ENCODE measurements at regions not wholly inside any gene's neighbourhood (a gene's known extent, or its start where the extent isn't known, plus 50 kb on each side); places are given as distances from the start of the nearest gene placed in this dataset.
A peak's percentile ranks its signal among the peaks of the same experiment; 100 is the strongest.

DNA sequence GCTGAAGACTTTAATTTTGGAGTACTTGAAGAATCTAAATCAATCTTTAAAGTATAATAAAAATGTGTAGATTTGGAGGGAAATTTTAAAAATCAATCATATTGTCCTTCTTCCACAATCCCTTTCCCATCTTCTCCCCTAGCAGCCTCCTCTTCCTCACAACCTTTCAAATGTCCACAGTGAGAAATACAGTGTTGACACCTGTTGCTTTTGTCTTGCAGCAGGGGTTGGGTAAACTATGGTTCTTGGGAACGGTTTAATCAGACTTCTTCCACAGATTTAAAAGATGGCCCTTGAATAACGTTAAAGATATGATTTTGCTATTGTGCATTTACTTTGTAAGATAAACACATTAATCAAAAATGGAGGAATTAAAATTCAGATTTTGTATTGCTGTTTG is 113.8 kb upstream of the SLC1A4 start:
- in situ Hi-C loops (cut with MboI) = loop anchor here (10.0 to 25.0 kb wide), 3 partner anchors 281 to 838 kb away; no protein-coding TSS in a partner anchor
- Histone ChIP-seq H3K36me3 (ENCODE audit: low read depth) (no peaks in the 10 kb centered on the region), H3K9me2 (ENCODE audit: insufficient read depth) (no peaks in the 10 kb centered on the region), H3F3A (ENCODE audit: insufficient read depth) (peaks cover 34% of the 10 kb centered on the region), H4K20me1 (ENCODE audit: insufficient read depth) (no peaks in the 10 kb centered on the region), H2AFZ (no peak overlapping the region), H3K9ac (no peak overlapping the region), H3K9me3 (ENCODE audit: low read depth) (no peaks in the 10 kb centered on the region), H3K4me2 (ENCODE audit: unreplicated experiment) (no peak overlapping the region), H3K27me3 (replicated peaks; ENCODE audit: insufficient read depth) (no peaks in the 10 kb centered on the region), H3K4me3 (no peak overlapping the region), H3K27ac (no peak overlapping the region), H3K79me2 (ENCODE audit: insufficient read depth) (no peaks in the 10 kb centered on the region), H3K4me1 (ENCODE audit: insufficient read depth) (peaks cover 15% of the 10 kb centered on the region)
- TF ChIP-seq EZH2phosphoT487 (IDR thresholded peaks at IDR 0.05; ENCODE audit: insufficient read depth, low read depth) (no peak), EZH2 (IDR thresholded peaks at IDR 0.05; ENCODE audit: insufficient read depth, poor library complexity, severe bottlenecking) (no peak)
- 45 to 69% methylated on average over 2 of the region's 2 CpGs for WGBS, 2 experiments (ENCODE audit: low coverage in 1 of 2, low lambda C conversion rate in 2 of 2, missing lambda C conversion rate in 2 of 2)
- DNase-seq = no peak

DNA sequence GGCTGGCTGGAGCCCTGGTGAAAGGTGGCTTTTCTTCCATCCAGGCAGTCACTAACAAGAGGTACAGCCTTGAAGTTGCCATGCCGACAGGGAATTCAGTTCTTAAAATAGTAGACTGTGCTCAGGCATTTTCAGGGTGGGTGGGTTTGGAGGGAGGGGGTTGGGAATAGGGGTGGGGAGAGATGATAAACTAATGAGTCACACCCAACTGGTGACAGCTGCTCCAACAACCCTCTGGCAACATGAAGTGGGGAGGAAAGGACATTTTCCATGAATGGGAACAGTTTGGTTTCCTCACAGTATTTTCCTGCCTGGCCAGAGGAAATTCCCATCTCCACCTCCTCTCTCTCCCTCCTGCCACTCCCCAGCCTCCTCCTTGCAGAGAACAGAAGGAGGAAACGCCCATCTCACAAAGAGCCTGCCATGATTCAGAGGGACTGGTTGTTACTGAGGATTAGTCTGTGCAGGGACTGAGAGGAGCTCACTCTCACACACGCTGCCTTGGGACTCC is 113.0 kb upstream of the SLC1A4 start:
- DNase-seq = peak; percentile 93
- 0 out of 2 replicates have a peak overlapping the region, but pooled peaks have one; percentile 5 for H3K9ac ChIP-seq
- TF ChIP-seq EZH2phosphoT487 (IDR thresholded peaks at IDR 0.05; ENCODE audit: insufficient read depth, low read depth) = no peak
- no peak for TF ChIP-seq EZH2 (IDR thresholded peaks at IDR 0.05; ENCODE audit: insufficient read depth, poor library complexity, severe bottlenecking)
- H3K36me3 ChIP-seq (ENCODE audit: low read depth) = no peaks in the 10 kb centered on the region
- H3K9me3 ChIP-seq (ENCODE audit: low read depth) = no peaks in the 10 kb centered on the region
- H3K4me3 ChIP-seq = no peak overlapping the region; the same call in 1 of the 2 replicates
- H3K4me1 ChIP-seq (ENCODE audit: insufficient read depth) = peaks cover 15% of the 10 kb centered on the region
- H3K27me3 ChIP-seq (replicated peaks; ENCODE audit: insufficient read depth) = no peaks in the 10 kb centered on the region
- peaks cover 34% of the 10 kb centered on the region for H3F3A ChIP-seq (ENCODE audit: insufficient read depth)
- no peaks in the 10 kb centered on the region for H3K79me2 ChIP-seq (ENCODE audit: insufficient read depth)
- H2AFZ ChIP-seq = peak overlapping the region; percentile 1; the same call in 1 of the 2 replicates
- peak overlapping the region; percentile 54 for H3K4me2 ChIP-seq (ENCODE audit: unreplicated experiment)
- H3K27ac ChIP-seq = peak overlapping the region; percentile 32
- no peaks in the 10 kb centered on the region for H3K9me2 ChIP-seq (ENCODE audit: insufficient read depth)
- 0 to 5% methylated on average over 3 of the region's 3 CpGs for WGBS, 2 experiments (ENCODE audit: low coverage in 1 of 2, low lambda C conversion rate in 2 of 2, missing lambda C conversion rate in 2 of 2)
- in situ Hi-C loops (cut with MboI) = loop anchor here (10.0 to 25.0 kb wide), 3 partner anchors 281 to 839 kb away; no protein-coding TSS in a partner anchor
- H4K20me1 ChIP-seq (ENCODE audit: insufficient read depth) = no peaks in the 10 kb centered on the region

DNA sequence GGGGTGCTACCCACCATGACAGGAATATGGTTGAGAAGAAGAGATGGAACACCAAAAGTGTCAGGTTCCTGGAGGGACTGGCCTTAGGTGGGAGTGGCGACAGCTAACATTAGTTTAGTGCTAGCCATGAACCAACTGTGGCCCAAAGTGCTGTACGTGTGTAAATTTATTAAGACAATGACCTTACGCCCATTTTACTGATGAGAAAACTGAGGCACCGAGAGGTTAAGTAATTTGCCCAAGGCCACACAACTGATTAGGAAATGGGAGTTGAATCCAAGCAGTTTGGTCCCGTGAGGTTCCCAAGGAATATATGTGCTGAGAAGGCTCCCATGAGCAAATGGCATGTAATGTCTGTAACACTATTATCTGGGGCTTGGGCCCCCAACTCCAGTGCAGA is 109.5 kb upstream of the SLC1A4 start:
- Histone ChIP-seq H3K27me3 (replicated peaks; ENCODE audit: insufficient read depth) (no peaks in the 10 kb centered on the region), H3K9ac (no peak overlapping the region), H3K9me2 (ENCODE audit: insufficient read depth) (no peaks in the 10 kb centered on the region), H3K27ac (no peak overlapping the region), H3K4me2 (ENCODE audit: unreplicated experiment) (no peak overlapping the region), H3K36me3 (ENCODE audit: low read depth) (no peaks in the 10 kb centered on the region), H3K4me3 (no peak overlapping the region), H3K79me2 (ENCODE audit: insufficient read depth) (no peaks in the 10 kb centered on the region), H3F3A (ENCODE audit: insufficient read depth) (peaks cover 26% of the 10 kb centered on the region), H2AFZ (no peak overlapping the region), H4K20me1 (ENCODE audit: insufficient read depth) (no peaks in the 10 kb centered on the region), H3K4me1 (ENCODE audit: insufficient read depth) (peaks cover 15% of the 10 kb centered on the region), H3K9me3 (ENCODE audit: low read depth) (no peaks in the 10 kb centered on the region)
- no peak for TF ChIP-seq EZH2phosphoT487 (IDR thresholded peaks at IDR 0.05; ENCODE audit: insufficient read depth, low read depth)
- in situ Hi-C loops (cut with MboI) = loop anchor here (10.0 to 25.0 kb wide), 3 partner anchors 285 to 842 kb away; no protein-coding TSS in a partner anchor
- no peak for DNase-seq
- WGBS, 2 experiments (ENCODE audit: low coverage in 1 of 2, low lambda C conversion rate in 2 of 2, missing lambda C conversion rate in 2 of 2) = 73 to 76% methylated on average over 5 of the region's 5 CpGs

DNA sequence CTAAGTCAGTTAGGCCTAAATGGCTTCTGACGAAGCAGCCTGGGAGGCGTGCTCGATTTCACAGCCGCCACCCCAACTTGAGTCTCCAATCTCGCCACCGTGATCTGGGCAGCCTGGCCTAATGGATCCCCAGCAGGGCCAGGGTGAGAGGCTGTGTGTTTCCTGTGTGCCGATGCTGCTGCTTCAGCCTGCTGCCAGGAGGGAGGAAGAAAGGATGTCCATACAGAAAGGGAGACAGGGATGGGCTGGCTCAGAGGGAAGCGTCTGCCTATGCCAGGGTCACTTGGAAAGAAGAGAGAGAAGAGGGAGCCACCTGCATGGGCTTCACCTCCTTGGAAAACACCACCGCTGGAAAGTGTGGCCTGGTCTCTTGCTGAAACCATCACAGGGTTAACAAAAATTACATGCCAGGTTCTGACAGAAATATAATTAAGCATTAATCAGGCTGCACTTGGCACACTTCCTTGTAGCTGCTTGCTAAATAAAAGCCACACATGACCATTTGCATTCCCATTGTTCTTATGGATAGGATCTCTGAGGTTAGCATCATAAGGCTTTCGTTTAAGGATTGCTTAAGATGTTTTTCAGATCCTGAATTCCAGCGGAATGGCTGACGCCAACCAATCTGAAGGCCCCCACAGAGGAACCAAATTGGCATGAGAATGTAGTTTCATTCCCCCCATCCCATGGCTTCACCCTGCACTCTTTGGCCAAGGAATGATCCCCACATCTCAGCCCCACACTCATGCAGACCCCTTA is 108.8 kb upstream of the SLC1A4 start:
- WGBS, 2 experiments (ENCODE audit: low coverage in 1 of 2, low lambda C conversion rate in 2 of 2, missing lambda C conversion rate in 2 of 2) = 90 to 94% methylated on average over 12 of the region's 12 CpGs
- Histone ChIP-seq H3F3A (ENCODE audit: insufficient read depth) (peaks cover 20% of the 10 kb centered on the region; the same call in 1 of the 2 replicates), H3K4me3 (no peak overlapping the region), H4K20me1 (ENCODE audit: insufficient read depth) (no peaks in the 10 kb centered on the region), H3K4me1 (ENCODE audit: insufficient read depth) (peaks cover 15% of the 10 kb centered on the region), H3K9ac (no peak overlapping the region), H3K9me2 (ENCODE audit: insufficient read depth) (no peaks in the 10 kb centered on the region), H3K4me2 (ENCODE audit: unreplicated experiment) (no peak overlapping the region), H2AFZ (no peak overlapping the region), H3K36me3 (ENCODE audit: low read depth) (no peaks in the 10 kb centered on the region), H3K9me3 (ENCODE audit: low read depth) (no peaks in the 10 kb centered on the region), H3K27ac (no peak overlapping the region), H3K27me3 (replicated peaks; ENCODE audit: insufficient read depth) (no peaks in the 10 kb centered on the region), H3K79me2 (ENCODE audit: insufficient read depth) (no peaks in the 10 kb centered on the region)
- no peak for DNase-seq
- in situ Hi-C loops (cut with MboI) = loop anchor here (25.0 kb wide), 2 partner anchors 543 to 843 kb away; no protein-coding TSS in a partner anchor
- TF ChIP-seq EZH2 (IDR thresholded peaks at IDR 0.05; ENCODE audit: insufficient read depth, poor library complexity, severe bottlenecking) (no peak), EZH2phosphoT487 (IDR thresholded peaks at IDR 0.05; ENCODE audit: insufficient read depth, low read depth) (no peak)
